Activated naive CD4-positive, alpha-beta T cell treated with anti-CD3 and anti-CD28 coated beads for 36 hours (primary cell): ENCODE measurements at regions not wholly inside any gene's neighbourhood (a gene's known extent, or its start where the extent isn't known, plus 50 kb on each side); places are given as distances from the start of the nearest gene placed in this dataset.

Source experiments
- CTCF ChIA-PET: fragments of 350-600 bp; sonication (Branson Sonifier 250); formaldehyde crosslinking; loops from one replicate; lab custom pipeline; 2021; ENCODE audit warnings: antibody characterized with exemption; lab: Charles Lee
- DNase-seq: peaks from one replicate; pipeline ENCODE4 v3.0.0-alpha.2; 2020
- H3K27ac Mint-ChIP-seq: one replicate; pipeline ENCODE4 v1.8.0; 2021; ENCODE audit warnings: mild to moderate bottlenecking, mixed read lengths
- H3K27me3 Mint-ChIP-seq: one replicate; pipeline ENCODE4 v1.8.0; 2021; ENCODE audit warnings: low read depth, mixed read lengths
- H3K36me3 Mint-ChIP-seq: one replicate; pipeline ENCODE4 v1.8.0; 2021; ENCODE audit warnings: low read depth, mixed read lengths
- H3K4me1 Mint-ChIP-seq: one replicate; pipeline ENCODE4 v1.8.0; 2021; ENCODE audit warnings: low read depth, mixed read lengths
- H3K4me3 Mint-ChIP-seq: one replicate; pipeline ENCODE4 v1.8.0; 2021; ENCODE audit warnings: mild to moderate bottlenecking, moderate library complexity, mixed read lengths
- H3K9me3 Mint-ChIP-seq: one replicate; pipeline ENCODE4 v1.8.0; 2021; ENCODE audit warnings: mixed read lengths
- intact Hi-C: fragments of 100-400 bp; cut with micrococcal nuclease; formaldehyde crosslinking; loops from one replicate; pipeline ENCODE4 v1.15.1; 2023

DNA sequence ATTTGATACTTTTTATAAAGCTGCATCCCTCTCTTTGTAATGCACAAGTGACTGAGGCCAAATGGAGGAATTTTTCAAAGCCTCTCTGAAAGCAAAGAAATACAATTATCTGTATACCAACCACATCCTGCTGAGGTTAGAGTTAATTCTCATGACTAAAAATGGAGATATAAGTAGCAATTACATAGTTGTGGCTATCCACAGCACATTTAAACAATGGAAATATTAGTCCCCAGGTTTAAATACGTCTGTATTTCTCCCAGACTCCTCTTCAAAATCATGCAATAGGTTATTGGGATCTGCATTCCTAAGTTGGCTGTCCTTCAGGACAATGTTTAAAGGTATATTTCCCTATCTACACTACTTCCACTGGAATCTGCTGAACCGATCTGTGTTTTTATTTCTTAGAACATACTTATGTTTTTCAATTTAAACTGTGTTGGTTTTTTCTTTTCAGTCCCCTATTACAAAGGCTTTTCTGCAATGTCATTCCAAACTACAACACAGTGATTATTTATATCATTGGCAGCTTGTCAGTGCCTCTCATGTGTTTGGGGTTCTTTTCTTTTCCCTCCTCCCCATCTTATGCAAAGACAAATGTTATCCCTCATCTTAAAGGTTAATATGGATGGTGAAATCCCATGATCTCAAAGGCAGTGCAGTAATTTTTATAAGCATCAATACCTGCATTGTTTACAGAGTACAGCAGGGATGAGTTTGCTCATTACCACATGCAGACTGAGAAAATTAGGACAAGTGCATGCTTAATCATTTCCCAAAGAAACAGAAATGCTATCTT is 134.8 kb upstream of the FSHR start:
- Mint-ChIP-seq H3K27me3 (no peaks in the 10 kb centered on the region), H3K9me3 (no peaks in the 10 kb centered on the region), H3K4me3 (no peak overlapping the region), H3K4me1 (no peaks in the 10 kb centered on the region), H3K27ac (no peak overlapping the region), H3K36me3 (no peaks in the 10 kb centered on the region)
- CTCF ChIA-PET, result no interaction called here
- DNase-seq, result no peak
- intact Hi-C loops, result no loop called here

DNA sequence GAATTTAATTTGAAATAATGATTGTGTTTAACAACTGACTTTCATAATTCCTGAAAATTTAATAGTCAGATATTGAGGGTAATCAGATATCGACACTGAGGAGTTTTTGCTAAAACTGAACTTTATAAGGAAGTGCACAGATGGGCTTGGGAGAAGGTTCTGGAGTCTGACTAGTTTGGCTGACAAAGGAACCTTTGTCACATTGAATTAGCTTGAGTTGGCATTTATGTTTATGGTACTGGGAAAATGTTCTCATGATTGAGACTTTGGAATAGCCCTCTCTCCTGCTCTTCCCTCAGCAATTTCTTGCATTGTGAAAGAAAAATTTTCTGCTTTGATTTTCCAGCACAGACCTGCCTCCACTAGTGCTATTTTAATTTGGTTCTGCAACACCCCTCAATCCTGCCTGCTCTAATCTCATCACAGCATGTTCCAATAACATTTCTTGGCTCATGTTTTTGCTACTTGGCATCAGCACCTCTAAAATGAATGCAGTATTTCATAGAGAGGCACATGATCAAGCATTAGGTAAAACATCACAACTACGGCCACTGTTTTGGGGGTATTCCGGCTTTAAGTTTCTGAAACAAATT is 133.9 kb upstream of the FSHR start:
- Mint-ChIP-seq H3K27me3 (no peaks in the 10 kb centered on the region), H3K4me1 (no peaks in the 10 kb centered on the region), H3K4me3 (no peak overlapping the region), H3K27ac (no peak overlapping the region), H3K36me3 (no peaks in the 10 kb centered on the region), H3K9me3 (no peaks in the 10 kb centered on the region)
- CTCF ChIA-PET, result no interaction called here
- intact Hi-C loops, result no loop called here
- no peak for DNase-seq

DNA sequence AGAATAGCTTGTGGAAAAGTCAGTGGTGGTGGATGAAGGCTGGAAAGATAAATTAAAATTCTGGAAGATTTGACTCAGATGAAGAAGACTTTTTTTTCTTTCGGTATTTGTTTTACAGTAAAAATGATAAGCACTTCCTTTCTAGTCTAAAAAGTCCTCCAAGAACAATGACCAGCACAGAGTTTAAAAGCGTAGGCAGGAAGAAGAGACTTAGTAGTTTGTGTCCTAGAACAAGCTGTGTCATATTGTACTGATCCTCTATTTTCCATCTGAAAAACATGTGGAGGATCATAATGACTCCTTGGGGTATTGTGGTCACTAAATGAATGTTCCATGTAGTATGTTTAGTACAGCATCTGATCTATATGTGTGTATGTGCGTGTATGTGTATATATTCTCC is 132.4 kb upstream of the FSHR start:
- intact Hi-C loops, result no loop called here
- H3K27ac Mint-ChIP-seq, result no peak overlapping the region
- H3K27me3 Mint-ChIP-seq, result no peaks in the 10 kb centered on the region
- no peaks in the 10 kb centered on the region for H3K9me3 Mint-ChIP-seq
- no peak overlapping the region for H3K4me3 Mint-ChIP-seq
- no peak for DNase-seq
- CTCF ChIA-PET, result interaction anchor here (0.6 kb wide), 2 partner anchors 256 to 1033 kb away, joined by 3 to 4 read pairs; no protein-coding TSS in a partner anchor
- H3K4me1 Mint-ChIP-seq, result no peaks in the 10 kb centered on the region
- H3K36me3 Mint-ChIP-seq, result no peaks in the 10 kb centered on the region

DNA sequence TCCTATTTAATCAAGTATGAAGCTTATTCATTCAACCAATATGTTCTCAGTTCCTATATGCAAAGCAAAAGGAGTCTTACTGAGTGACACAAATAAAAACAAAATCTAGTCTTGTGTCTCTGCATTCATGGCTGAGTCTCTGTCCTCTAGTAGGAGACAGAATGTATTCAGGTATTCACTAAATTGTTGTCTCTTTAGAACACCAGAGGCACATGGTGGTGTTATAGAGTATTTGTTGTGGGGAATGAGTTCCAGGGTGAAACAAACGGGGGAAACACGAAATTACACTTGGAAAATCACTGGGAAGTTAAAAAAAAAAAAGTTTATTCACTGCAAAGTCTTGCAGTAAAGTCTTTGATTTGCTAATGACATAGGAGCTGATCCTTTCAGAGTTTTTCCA is 131.7 kb upstream of the FSHR start:
- no peaks in the 10 kb centered on the region for H3K4me1 Mint-ChIP-seq
- H3K27ac Mint-ChIP-seq, result no peak overlapping the region
- CTCF ChIA-PET, result interaction anchor here (0.6 kb wide), 2 partner anchors 256 to 1034 kb away, joined by 3 to 4 read pairs; no protein-coding TSS in a partner anchor
- DNase-seq, result no peak
- H3K9me3 Mint-ChIP-seq, result no peaks in the 10 kb centered on the region
- intact Hi-C loops, result no loop called here
- no peaks in the 10 kb centered on the region for H3K27me3 Mint-ChIP-seq
- H3K4me3 Mint-ChIP-seq, result no peak overlapping the region
- no peaks in the 10 kb centered on the region for H3K36me3 Mint-ChIP-seq

DNA sequence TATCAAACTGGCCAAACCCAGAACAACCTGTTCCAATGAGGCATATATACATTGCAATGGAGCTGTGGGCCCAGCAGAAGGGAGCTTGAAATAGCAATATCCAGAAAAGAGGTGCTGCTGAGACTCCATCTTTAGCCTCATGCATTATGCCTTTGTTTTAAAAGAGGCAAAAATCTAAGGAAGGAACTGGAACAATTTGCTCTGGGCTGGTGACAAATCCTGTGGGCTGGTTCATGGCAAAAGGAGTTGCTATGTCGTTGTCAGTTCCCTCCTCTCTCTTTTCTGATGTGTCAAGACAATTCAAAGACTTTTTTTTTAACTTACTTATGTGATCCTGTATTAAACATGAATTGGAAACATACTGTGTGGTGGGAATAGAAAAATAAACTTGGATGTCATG is 124.2 kb upstream of the FSHR start:
- Mint-ChIP-seq H3K27ac (no peak overlapping the region), H3K36me3 (no peaks in the 10 kb centered on the region), H3K9me3 (peaks cover 5% of the 10 kb centered on the region), H3K27me3 (no peaks in the 10 kb centered on the region), H3K4me1 (no peaks in the 10 kb centered on the region), H3K4me3 (no peak overlapping the region)
- DNase-seq, result no peak
- CTCF ChIA-PET, result no interaction called here
- intact Hi-C loops, result no loop called here

DNA sequence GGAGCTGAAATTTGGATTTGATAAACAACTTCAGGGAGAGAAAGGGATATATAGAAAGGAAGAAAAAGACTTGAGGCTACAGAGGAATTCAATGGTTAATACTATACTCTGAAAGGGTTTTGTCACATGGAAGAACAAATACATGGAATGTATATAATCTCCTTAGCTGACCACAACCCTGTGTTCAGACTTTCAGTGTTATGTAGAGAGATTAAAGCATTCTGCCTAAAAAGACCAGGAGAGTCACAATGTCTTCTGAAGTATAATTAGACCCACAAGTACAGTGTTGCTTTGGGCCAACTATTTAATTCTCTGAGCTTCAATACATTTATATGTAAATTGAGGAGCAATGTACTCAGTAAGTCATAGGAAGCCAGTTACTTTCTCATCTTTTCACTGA is 123.8 kb upstream of the FSHR start:
- H3K9me3 Mint-ChIP-seq, result peaks cover 5% of the 10 kb centered on the region
- no peak overlapping the region for H3K4me3 Mint-ChIP-seq
- H3K4me1 Mint-ChIP-seq, result no peaks in the 10 kb centered on the region
- intact Hi-C loops, result no loop called here
- H3K27ac Mint-ChIP-seq, result no peak overlapping the region
- CTCF ChIA-PET, result no interaction called here
- no peak for DNase-seq
- no peaks in the 10 kb centered on the region for H3K36me3 Mint-ChIP-seq
- H3K27me3 Mint-ChIP-seq, result no peaks in the 10 kb centered on the region

DNA sequence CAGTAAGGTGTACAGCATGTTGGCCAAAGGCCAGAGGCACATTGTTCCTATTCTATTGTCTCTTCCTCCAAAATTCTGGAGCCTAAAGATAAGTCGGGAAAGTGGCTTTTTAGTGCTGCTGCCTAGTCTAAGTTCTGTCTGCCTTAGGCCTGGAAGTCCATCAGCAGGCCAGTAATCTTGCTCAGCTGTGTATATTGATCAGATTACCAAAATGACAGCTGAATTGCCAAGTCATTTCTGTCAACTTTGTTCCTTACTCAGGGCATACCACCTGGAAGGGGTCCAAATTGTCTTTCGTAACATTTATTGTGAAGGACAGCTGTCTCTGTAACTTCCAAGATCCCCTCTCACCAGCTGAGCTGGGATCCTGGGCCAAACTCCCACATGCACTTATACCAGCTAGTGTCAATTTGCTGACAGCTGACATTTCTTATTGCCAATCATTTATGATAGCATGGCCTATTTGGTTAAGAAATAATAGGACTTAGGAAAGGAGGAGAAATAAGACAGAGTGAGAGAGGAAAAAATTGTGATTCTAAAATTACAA is 116.8 kb upstream of the FSHR start:
- intact Hi-C loops, result no loop called here
- CTCF ChIA-PET, result no interaction called here
- Mint-ChIP-seq H3K36me3 (no peaks in the 10 kb centered on the region), H3K9me3 (no peaks in the 10 kb centered on the region), H3K27ac (no peak overlapping the region), H3K4me1 (no peaks in the 10 kb centered on the region), H3K4me3 (no peak overlapping the region), H3K27me3 (no peaks in the 10 kb centered on the region)
- no peak for DNase-seq

DNA sequence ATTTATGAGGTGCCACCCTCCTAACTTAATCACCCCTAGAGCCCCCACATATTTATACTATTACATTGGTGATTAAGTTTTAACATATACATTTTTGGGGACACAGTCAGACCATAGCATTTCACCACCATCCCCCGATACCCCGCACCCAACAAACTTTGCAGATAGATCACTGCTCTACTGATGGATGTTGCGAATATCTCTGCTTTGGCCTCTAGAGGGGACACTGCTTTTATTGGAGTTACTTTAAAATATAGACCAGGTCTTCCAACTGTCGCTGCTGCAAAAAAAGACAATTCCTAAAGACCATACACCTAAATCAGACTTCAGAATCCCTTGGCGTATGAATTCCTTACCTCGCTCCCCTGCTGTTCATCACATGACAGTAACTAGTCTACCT is 115.8 kb upstream of the FSHR start:
- DNase-seq, result no peak
- no peaks in the 10 kb centered on the region for H3K27me3 Mint-ChIP-seq
- CTCF ChIA-PET, result no interaction called here
- no peak overlapping the region for H3K4me3 Mint-ChIP-seq
- intact Hi-C loops, result no loop called here
- H3K9me3 Mint-ChIP-seq, result no peaks in the 10 kb centered on the region
- H3K36me3 Mint-ChIP-seq, result no peaks in the 10 kb centered on the region
- no peaks in the 10 kb centered on the region for H3K4me1 Mint-ChIP-seq
- no peak overlapping the region for H3K27ac Mint-ChIP-seq

DNA sequence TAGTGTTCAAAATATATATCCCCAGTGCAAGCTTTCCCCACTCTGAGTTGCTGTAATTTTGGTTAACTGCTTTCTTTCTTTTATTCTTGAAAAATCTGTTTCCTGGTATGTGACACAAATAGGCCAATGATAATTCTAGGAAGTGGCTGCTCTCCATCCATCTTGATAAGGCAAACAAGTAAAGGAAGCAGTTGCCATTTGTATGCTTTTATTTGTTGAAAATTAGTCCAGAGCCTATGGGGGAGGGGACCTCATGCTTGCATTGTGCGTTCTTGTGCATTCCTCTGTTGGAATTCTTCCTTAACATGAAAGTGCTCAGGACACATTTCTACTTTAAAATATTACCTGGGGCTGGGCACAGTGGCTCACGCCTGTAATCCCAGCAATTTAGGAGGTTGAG is 111.2 kb upstream of the FSHR start:
- CTCF ChIA-PET, result no interaction called here
- Mint-ChIP-seq H3K4me1 (no peaks in the 10 kb centered on the region), H3K27me3 (peaks cover 2% of the 10 kb centered on the region), H3K4me3 (no peak overlapping the region), H3K27ac (no peak overlapping the region), H3K9me3 (no peaks in the 10 kb centered on the region), H3K36me3 (no peaks in the 10 kb centered on the region)
- DNase-seq, result no peak
- intact Hi-C loops, result no loop called here

DNA sequence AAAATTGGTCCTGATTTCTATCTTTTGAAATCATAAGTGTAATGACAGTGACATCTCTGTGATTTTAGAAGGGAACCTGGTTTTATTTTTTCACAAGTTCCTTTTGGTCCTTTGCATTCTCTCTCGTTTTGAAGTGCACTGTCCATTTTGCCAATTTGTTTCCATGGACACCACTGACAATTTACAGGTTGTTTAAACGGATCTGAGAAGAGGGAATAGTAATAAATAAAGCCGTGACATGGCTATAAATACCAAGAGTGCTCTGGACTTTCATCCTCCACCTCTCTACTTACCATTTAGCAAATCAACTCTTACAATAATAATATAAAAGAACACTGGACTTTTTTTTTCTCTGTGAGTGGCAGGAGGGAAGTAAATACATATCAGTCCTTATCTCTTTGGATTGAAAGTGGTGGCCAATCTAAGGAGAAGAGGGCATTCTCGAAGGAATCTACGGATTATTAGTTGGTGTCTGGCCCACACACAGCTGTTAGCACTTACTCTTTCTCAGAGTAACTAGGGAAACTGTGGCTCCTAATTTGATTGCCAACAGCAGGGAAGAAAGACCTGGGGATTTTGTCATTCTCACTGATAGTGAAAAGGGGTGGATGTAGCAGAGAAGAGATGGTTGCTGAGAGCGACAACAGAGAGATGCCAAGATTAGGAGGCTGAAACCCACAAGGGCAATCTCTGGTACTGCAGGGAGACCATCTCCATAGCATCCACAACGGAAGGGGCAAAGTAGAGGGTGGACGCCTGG is 108.7 kb upstream of the FSHR start:
- Mint-ChIP-seq H3K9me3 (no peaks in the 10 kb centered on the region), H3K36me3 (no peaks in the 10 kb centered on the region), H3K27me3 (peaks cover 2% of the 10 kb centered on the region), H3K27ac (no peak overlapping the region), H3K4me3 (no peak overlapping the region), H3K4me1 (no peaks in the 10 kb centered on the region)
- CTCF ChIA-PET, result no interaction called here
- intact Hi-C loops, result no loop called here
- DNase-seq, result no peak

DNA sequence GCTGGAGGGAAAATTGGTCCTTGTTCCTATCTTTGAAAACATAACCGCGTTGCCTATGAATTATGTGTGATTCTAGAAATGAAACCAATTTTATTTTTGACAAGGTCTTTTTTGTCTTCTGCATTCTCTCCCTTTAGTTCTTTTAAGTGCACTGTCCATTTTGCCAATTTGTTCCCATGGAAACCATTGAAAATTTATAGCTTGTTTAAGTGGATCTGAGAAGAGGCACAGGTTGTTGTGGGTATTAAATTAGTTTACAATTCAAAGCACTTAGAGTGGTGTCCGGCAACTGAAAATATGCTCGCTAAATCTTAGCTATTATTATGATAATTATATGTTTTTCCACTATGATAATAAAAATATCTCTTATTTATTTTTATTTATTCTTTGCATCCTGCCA is 107.5 kb upstream of the FSHR start:
- intact Hi-C loops, result no loop called here

DNA sequence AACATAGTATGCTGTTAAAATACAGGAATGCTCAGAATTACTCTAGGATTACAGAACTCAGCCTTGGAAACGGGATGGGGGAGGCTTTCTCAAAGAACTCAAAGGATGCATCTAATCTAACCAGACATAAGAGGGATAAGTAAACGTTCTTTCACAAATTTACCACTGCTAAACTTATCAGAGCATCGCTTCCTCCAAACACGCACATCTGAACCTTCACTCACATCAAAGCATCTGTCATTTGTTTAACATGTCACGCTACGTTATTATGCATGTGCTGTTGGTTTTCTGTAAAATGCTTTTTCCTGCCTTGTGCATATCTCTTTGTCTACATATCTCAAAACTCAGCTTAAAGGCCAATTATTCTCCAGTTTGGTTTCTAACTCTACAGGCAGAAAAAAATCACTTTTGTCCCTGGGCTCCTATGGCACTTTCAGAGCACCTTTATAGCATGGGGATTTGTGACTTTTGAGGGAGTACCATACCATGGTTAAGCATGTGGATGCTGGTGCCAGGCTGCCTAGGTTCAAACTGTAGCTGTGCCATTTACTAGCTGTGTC is 106.7 kb upstream of the FSHR start:
- Mint-ChIP-seq H3K4me1 (no peaks in the 10 kb centered on the region), H3K9me3 (no peaks in the 10 kb centered on the region), H3K27ac (no peak overlapping the region), H3K27me3 (peaks cover 2% of the 10 kb centered on the region), H3K36me3 (no peaks in the 10 kb centered on the region), H3K4me3 (no peak overlapping the region)
- CTCF ChIA-PET, result no interaction called here
- DNase-seq, result no peak
- intact Hi-C loops, result no loop called here

More for the DNA sequence above, 107.5 kb upstream of the FSHR start:
- no peak overlapping the region for H3K27ac Mint-ChIP-seq
- H3K36me3 Mint-ChIP-seq, result no peaks in the 10 kb centered on the region
- DNase-seq, result no peak
- H3K4me3 Mint-ChIP-seq, result no peak overlapping the region
- CTCF ChIA-PET, result interaction anchor here (0.7 kb wide), 1 partner anchor 20 kb away, joined by 3 read pairs; no protein-coding TSS in a partner anchor
- H3K27me3 Mint-ChIP-seq, result peaks cover 2% of the 10 kb centered on the region
- no peaks in the 10 kb centered on the region for H3K9me3 Mint-ChIP-seq
- no peaks in the 10 kb centered on the region for H3K4me1 Mint-ChIP-seq
